ENCODE measurements at regions not wholly inside any gene's neighbourhood (a gene's known extent, or its start where the extent isn't known, plus 50 kb on each side); places are given as distances from the start of the nearest gene placed in this dataset.
A peak's percentile ranks its signal among the peaks of the same experiment; 100 is the strongest.

GRCh38 chr9:28774433-28775235 is 1201.4 kb upstream of the C9orf72 start:
- no peaks in the 10 kb centered on the region for H3K9me3 ChIP-seq (ENCODE audit: control insufficient read depth in 1 of 2, insufficient read depth in 1 of 2, low read depth in 1 of 2, low read length in 2 of 2)
- no TSS peak for BruUV-seq (replicated peaks)
- ChIA-PET RAD21 (ENCODE audit: low non-redundant PET in 1 of 2, low total read pairs in 2 of 2, uncharacterized antibody in 2 of 2, unreplicated experiment in 2 of 2) (interaction anchor here in 1 of 2 experiments (0.5 to 0.7 kb wide), 2 partner anchors 158 to 912 kb away, joined by 3 read pairs; no protein-coding TSS in a partner anchor), CTCF (interaction anchor here (0.7 to 1.1 kb wide), 4 partner anchors 12 to 918 kb away, joined by 3 read pairs; no protein-coding TSS in a partner anchor), POLR2A (no interaction called here)
- DNase-seq (ENCODE audit: low read depth, low spot score) (peak; percentile 22), ATAC-seq (no peak)
- H3K4me2 ChIP-seq (ENCODE audit: low read length), result no peak overlapping the region
- H3K27me3 ChIP-seq (ENCODE audit: insufficient read depth, low read length), result no peaks in the 10 kb centered on the region
- H3K4me1 ChIP-seq (ENCODE audit: control insufficient read depth in 1 of 2, insufficient read depth in 2 of 2, low read length in 2 of 2), result no peaks in the 10 kb centered on the region
- no peaks in the 10 kb centered on the region for H3K9me2 ChIP-seq (ENCODE audit: insufficient read depth)
- no peaks in the 10 kb centered on the region for H3K79me2 ChIP-seq (ENCODE audit: insufficient read depth, low read length)
- no peak overlapping the region for H3K27ac ChIP-seq (ENCODE audit: low read depth, low read length)
- H4K20me1 ChIP-seq (ENCODE audit: insufficient read depth), result no peaks in the 10 kb centered on the region
- TF ChIP-seq EGR1 (IDR thresholded peaks at IDR 0.05; ENCODE audit: low read depth) (no peak), CTCF (IDR thresholded peaks at IDR 0.05 in 2 of 3, conservative IDR thresholded peaks at IDR 0.05 in 1 of 3; ENCODE audit: borderline replicate concordance in 1 of 3, insufficient read depth in 1 of 3, low read depth in 2 of 3, low read length in 2 of 3) (peak; percentile 12 to 63 (median 41); a peak in 3 of 6 replicates), RAD21 (IDR thresholded peaks at IDR 0.05; ENCODE audit: low read depth) (peak; percentile 45)
- no peak overlapping the region for H2AFZ ChIP-seq (ENCODE audit: low read depth, low read length, poor library complexity, severe bottlenecking)
- intact Hi-C loops (cut with micrococcal nuclease), result loop anchor here (10.0 kb wide), 1 partner anchor 920 kb away; no protein-coding TSS in a partner anchor
- H3K36me3 ChIP-seq (ENCODE audit: control insufficient read depth in 1 of 2, insufficient read depth in 2 of 2, low read length in 2 of 2), result no peaks in the 10 kb centered on the region
- H3K4me3 ChIP-seq (replicated peaks in 1 of 2; ENCODE audit: low read depth in 1 of 2, low read length in 2 of 2), result no peak overlapping the region
- no peak overlapping the region for H3K9ac ChIP-seq (ENCODE audit: low read length)

- Histone ChIP-seq H2AFZ (ENCODE audit: low read depth, low read length, poor library complexity, severe bottlenecking) (no peak overlapping the region), H3K36me3 (ENCODE audit: control insufficient read depth in 1 of 2, insufficient read depth in 2 of 2, low read length in 2 of 2) (no peaks in the 10 kb centered on the region), H4K20me1 (ENCODE audit: insufficient read depth) (no peaks in the 10 kb centered on the region), H3K9me3 (ENCODE audit: control insufficient read depth in 1 of 2, insufficient read depth in 1 of 2, low read depth in 1 of 2, low read length in 2 of 2) (no peaks in the 10 kb centered on the region), H3K4me2 (ENCODE audit: low read length) (no peak overlapping the region), H3K9ac (ENCODE audit: low read length) (no peak overlapping the region), H3K27ac (ENCODE audit: low read depth, low read length) (no peak overlapping the region), H3K4me1 (ENCODE audit: control insufficient read depth in 1 of 2, insufficient read depth in 2 of 2, low read length in 2 of 2) (no peaks in the 10 kb centered on the region), H3K9me2 (ENCODE audit: insufficient read depth) (no peaks in the 10 kb centered on the region), H3K27me3 (ENCODE audit: insufficient read depth, low read length) (no peaks in the 10 kb centered on the region), H3K4me3 (replicated peaks in 1 of 2; ENCODE audit: low read depth in 1 of 2, low read length in 2 of 2) (no peak overlapping the region), H3K79me2 (ENCODE audit: insufficient read depth, low read length) (no peaks in the 10 kb centered on the region)
- POLR2A ChIA-PET, result no interaction called here
- TF ChIP-seq SP1 (IDR thresholded peaks at IDR 0.05; ENCODE audit: low read depth), result no peak
- no peak for TF ChIP-seq SIN3A (IDR thresholded peaks at IDR 0.05; ENCODE audit: low read depth)
- TF ChIP-seq JUND (IDR thresholded peaks at IDR 0.05), result no peak
- no peak for TF ChIP-seq EZH2phosphoT487 (IDR thresholded peaks at IDR 0.05; ENCODE audit: borderline replicate concordance)
- TF ChIP-seq CBX3 (IDR thresholded peaks at IDR 0.05; ENCODE audit: low read depth), result no peak
- no peak for TF ChIP-seq ZBTB33 (IDR thresholded peaks at IDR 0.05; ENCODE audit: extremely low read depth, insufficient replicate concordance, low read length)
- TF ChIP-seq CTCF (IDR thresholded peaks at IDR 0.05 in 2 of 3, conservative IDR thresholded peaks at IDR 0.05 in 1 of 3; ENCODE audit: borderline replicate concordance in 1 of 3, insufficient read depth in 1 of 3, low read depth in 2 of 3, low read length in 2 of 3), result no peak
- DNase-seq (ENCODE audit: low read depth, low spot score), result no peak
- no TSS peak for BruUV-seq (replicated peaks)
- RAD21 ChIA-PET (ENCODE audit: low non-redundant PET in 1 of 2, low total read pairs in 2 of 2, uncharacterized antibody in 2 of 2, unreplicated experiment in 2 of 2), result no interaction called here
- intact Hi-C loops (cut with micrococcal nuclease), result loop anchor here (10.0 kb wide), 1 partner anchor 916 kb away; no protein-coding TSS in a partner anchor
- CTCF ChIA-PET, result no interaction called here
- no peak for ATAC-seq
Observed at GRCh38 chr9:28779243-28779642, 1206.0 kb upstream of the C9orf72 start.
